ENCODE measurements at regions not wholly inside any gene's neighbourhood (a gene's known extent, or its start where the extent isn't known, plus 50 kb on each side); places are given as distances from the start of the nearest gene placed in this dataset.

- intact Hi-C loops (cut with DNase I; ENCODE audit: low total_unique reads) = no loop called here
- DNase-seq = no peak
- H3K9me3 ChIP-seq = no peaks in the 10 kb centered on the region
- H3K27ac ChIP-seq = no peak overlapping the region
- TF ChIP-seq CTCF (IDR thresholded peaks at IDR 0.05) (no peak), POLR2A (IDR thresholded peaks at IDR 0.05) (no peak)
- H3K4me1 ChIP-seq = no peaks in the 10 kb centered on the region
- H3K36me3 ChIP-seq = no peaks in the 10 kb centered on the region
- no peak overlapping the region for H3K4me3 ChIP-seq
- no peaks in the 10 kb centered on the region for H3K27me3 ChIP-seq
Measured at GRCh38 chr3:107216229-107216628, 161.0 kb upstream of the CCDC54 start.

DNA sequence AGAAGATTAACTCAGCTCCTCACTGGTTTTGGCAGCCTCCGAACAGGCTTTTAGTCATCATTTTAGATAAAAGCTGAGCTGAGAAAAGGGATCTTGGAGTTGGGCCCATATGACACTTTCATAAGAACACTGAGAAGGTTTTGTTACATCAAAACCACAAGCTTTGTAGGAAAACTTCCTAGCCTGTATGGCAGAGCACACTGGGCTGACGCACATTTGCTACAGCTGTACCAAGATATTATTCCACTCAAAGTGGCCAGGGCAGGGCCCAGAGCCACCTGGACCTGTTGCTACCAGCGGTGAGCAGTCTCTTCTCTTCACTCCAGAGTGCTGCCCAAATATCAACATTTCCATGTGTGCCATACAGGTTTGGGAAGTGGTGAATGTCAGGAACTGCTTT lies 160.5 kb upstream of the CCDC54 start:
- no peaks in the 10 kb centered on the region for H3K9me3 ChIP-seq
- intact Hi-C loops (cut with DNase I; ENCODE audit: low total_unique reads) = no loop called here
- TF ChIP-seq CTCF (IDR thresholded peaks at IDR 0.05) (no peak), POLR2A (IDR thresholded peaks at IDR 0.05) (no peak)
- DNase-seq = no peak
- H3K36me3 ChIP-seq = no peaks in the 10 kb centered on the region
- H3K4me1 ChIP-seq = no peaks in the 10 kb centered on the region
- H3K27ac ChIP-seq = no peak overlapping the region
- H3K4me3 ChIP-seq = no peak overlapping the region
- H3K27me3 ChIP-seq = no peaks in the 10 kb centered on the region

- no peaks in the 10 kb centered on the region for H3K4me1 ChIP-seq
- H3K4me3 ChIP-seq = no peak overlapping the region
- no peaks in the 10 kb centered on the region for H3K9me3 ChIP-seq
- TF ChIP-seq CTCF (IDR thresholded peaks at IDR 0.05) (no peak), POLR2A (IDR thresholded peaks at IDR 0.05) (no peak)
- DNase-seq = no peak
- intact Hi-C loops (cut with DNase I; ENCODE audit: low total_unique reads) = no loop called here
- H3K27ac ChIP-seq = no peak overlapping the region
- no peaks in the 10 kb centered on the region for H3K36me3 ChIP-seq
- H3K27me3 ChIP-seq = no peaks in the 10 kb centered on the region
Measured at GRCh38 chr3:107217172-107217571, 160.1 kb upstream of the CCDC54 start.

GRCh38 chr3:107218864-107219269 lies 158.4 kb upstream of the CCDC54 start:
- no peaks in the 10 kb centered on the region for H3K27me3 ChIP-seq
- no peak overlapping the region for H3K27ac ChIP-seq
- no peak for DNase-seq
- no peak overlapping the region for H3K4me3 ChIP-seq
- TF ChIP-seq POLR2A (IDR thresholded peaks at IDR 0.05) = no peak
- no peak for TF ChIP-seq CTCF (IDR thresholded peaks at IDR 0.05)
- H3K36me3 ChIP-seq = no peaks in the 10 kb centered on the region
- intact Hi-C loops (cut with DNase I; ENCODE audit: low total_unique reads) = no loop called here
- H3K4me1 ChIP-seq = no peaks in the 10 kb centered on the region
- no peaks in the 10 kb centered on the region for H3K9me3 ChIP-seq

GRCh38 chr3:107220538-107220937 lies 156.7 kb upstream of the CCDC54 start:
- H3K36me3 ChIP-seq = no peaks in the 10 kb centered on the region
- H3K27me3 ChIP-seq = no peaks in the 10 kb centered on the region
- no peak overlapping the region for H3K27ac ChIP-seq
- no peaks in the 10 kb centered on the region for H3K9me3 ChIP-seq
- no peak for TF ChIP-seq CTCF (IDR thresholded peaks at IDR 0.05)
- no peak for TF ChIP-seq POLR2A (IDR thresholded peaks at IDR 0.05)
- H3K4me3 ChIP-seq = no peak overlapping the region
- no peak for DNase-seq
- H3K4me1 ChIP-seq = no peaks in the 10 kb centered on the region
- intact Hi-C loops (cut with DNase I; ENCODE audit: low total_unique reads) = no loop called here

Measured in uterus (tissue), 3 donors.